ENCODE measurements at regions not wholly inside any gene's neighbourhood (a gene's known extent, or its start where the extent isn't known, plus 50 kb on each side); places are given as distances from the start of the nearest gene placed in this dataset.

DNA sequence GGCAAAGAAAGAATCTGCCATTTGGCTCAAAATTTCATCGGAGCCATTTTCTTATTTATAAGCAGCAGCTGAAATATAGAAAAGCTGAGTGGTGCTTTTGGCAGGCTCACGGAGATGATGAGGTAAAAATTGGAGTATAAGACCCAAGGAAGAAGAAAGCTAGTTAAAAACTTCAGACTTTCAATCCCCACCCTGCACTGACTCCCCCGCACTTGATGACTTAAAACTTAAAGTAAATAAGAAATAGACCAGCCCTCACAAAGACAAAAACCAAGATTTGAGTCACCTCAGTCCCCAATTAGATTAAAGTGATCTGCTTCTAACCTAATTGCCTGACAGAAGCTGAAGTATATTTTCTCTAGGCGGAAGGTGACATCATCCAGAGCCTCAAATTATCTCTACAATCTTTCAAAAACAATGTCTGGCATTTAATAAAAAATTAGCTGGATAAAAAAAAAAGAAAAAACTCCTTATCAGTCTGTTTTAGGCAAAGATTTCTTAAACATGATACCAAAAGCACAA lies 124.0 kb upstream of the PJA2 start:
- no peak overlapping the region for H3K9ac ChIP-seq (ENCODE audit: low read length)
- H3F3A ChIP-seq (ENCODE audit: insufficient read depth) = no peaks in the 10 kb centered on the region
- H3K27ac ChIP-seq (ENCODE audit: low read depth, low read length) = no peak overlapping the region
- no peaks in the 10 kb centered on the region; the same call in 1 of the 2 replicates for H3K36me3 ChIP-seq (ENCODE audit: low read length)
- no peak overlapping the region for H3K4me2 ChIP-seq (ENCODE audit: low read depth, low read length, poor library complexity, severe bottlenecking)
- no peaks in the 10 kb centered on the region for H3K9me2 ChIP-seq (replicated peaks; ENCODE audit: insufficient read depth, low read length)
- H3K27me3 ChIP-seq (ENCODE audit: low read length) = no peaks in the 10 kb centered on the region
- no peak overlapping the region for H2AFZ ChIP-seq (ENCODE audit: low read depth, low read length, severe bottlenecking)
- H3K79me2 ChIP-seq (ENCODE audit: insufficient read depth, low read length) = no peaks in the 10 kb centered on the region
- H4K20me1 ChIP-seq (ENCODE audit: low read depth, low read length) = no peaks in the 10 kb centered on the region
- H3K4me3 ChIP-seq (ENCODE audit: insufficient read depth, low read length, poor library complexity, severe bottlenecking) = no peak overlapping the region
- no peaks in the 10 kb centered on the region for H3K9me3 ChIP-seq (ENCODE audit: insufficient read depth, low read length)
- TF ChIP-seq EZH2phosphoT487 (conservative IDR thresholded peaks at IDR 0.05; ENCODE audit: low read length) = no peak
- TF ChIP-seq CTCF (IDR thresholded peaks at IDR 0.05; ENCODE audit: insufficient read depth, low read length, poor library complexity, severe bottlenecking) = no peak

- Histone ChIP-seq H3K9me3 (ENCODE audit: insufficient read depth, low read length) (no peaks in the 10 kb centered on the region), H3K36me3 (ENCODE audit: low read length) (no peaks in the 10 kb centered on the region; the same call in 1 of the 2 replicates), H3K27me3 (ENCODE audit: low read length) (no peaks in the 10 kb centered on the region), H3F3A (ENCODE audit: insufficient read depth) (no peaks in the 10 kb centered on the region), H3K27ac (ENCODE audit: low read depth, low read length) (no peak overlapping the region), H3K79me2 (ENCODE audit: insufficient read depth, low read length) (no peaks in the 10 kb centered on the region), H4K20me1 (ENCODE audit: low read depth, low read length) (no peaks in the 10 kb centered on the region), H3K9me2 (replicated peaks; ENCODE audit: insufficient read depth, low read length) (no peaks in the 10 kb centered on the region), H3K4me3 (ENCODE audit: insufficient read depth, low read length, poor library complexity, severe bottlenecking) (no peak overlapping the region), H3K4me2 (ENCODE audit: low read depth, low read length, poor library complexity, severe bottlenecking) (no peak overlapping the region), H3K9ac (ENCODE audit: low read length) (no peak overlapping the region), H2AFZ (ENCODE audit: low read depth, low read length, severe bottlenecking) (no peak overlapping the region)
- TF ChIP-seq CTCF (IDR thresholded peaks at IDR 0.05; ENCODE audit: insufficient read depth, low read length, poor library complexity, severe bottlenecking) (no peak), EZH2phosphoT487 (conservative IDR thresholded peaks at IDR 0.05; ENCODE audit: low read length) (no peak)
Observed at GRCh38 chr5:109532773-109533364, 123.1 kb upstream of the PJA2 start.

DNA sequence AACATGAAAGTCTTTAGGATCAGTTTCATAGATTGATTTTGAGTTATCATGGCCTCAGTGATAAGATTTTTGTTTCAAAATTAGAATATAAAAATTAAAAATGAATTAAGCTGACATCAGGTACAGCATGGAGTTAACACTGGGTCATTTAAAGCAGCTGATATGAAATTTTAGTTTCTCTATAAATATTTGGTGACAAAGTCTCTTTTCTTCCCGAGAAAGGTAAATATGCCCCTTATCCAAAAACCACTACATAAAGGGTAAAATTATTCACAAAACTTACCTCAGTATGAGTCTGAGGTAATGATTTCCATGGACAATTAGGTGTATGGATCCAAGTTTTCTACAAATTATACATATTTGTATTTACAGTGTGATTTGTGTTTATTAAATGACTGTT lies 121.5 kb upstream of the PJA2 start:
- Histone ChIP-seq H3K4me3 (ENCODE audit: insufficient read depth, low read length, poor library complexity, severe bottlenecking) (no peak overlapping the region), H2AFZ (ENCODE audit: low read depth, low read length, severe bottlenecking) (no peak overlapping the region), H3K9me2 (replicated peaks; ENCODE audit: insufficient read depth, low read length) (no peaks in the 10 kb centered on the region), H3K36me3 (ENCODE audit: low read length) (no peaks in the 10 kb centered on the region), H4K20me1 (ENCODE audit: low read depth, low read length) (no peaks in the 10 kb centered on the region), H3F3A (ENCODE audit: insufficient read depth) (no peaks in the 10 kb centered on the region), H3K9ac (ENCODE audit: low read length) (no peak overlapping the region), H3K79me2 (ENCODE audit: insufficient read depth, low read length) (no peaks in the 10 kb centered on the region), H3K4me2 (ENCODE audit: low read depth, low read length, poor library complexity, severe bottlenecking) (no peak overlapping the region), H3K27me3 (ENCODE audit: low read length) (no peaks in the 10 kb centered on the region), H3K27ac (ENCODE audit: low read depth, low read length) (no peak overlapping the region), H3K9me3 (ENCODE audit: insufficient read depth, low read length) (no peaks in the 10 kb centered on the region)
- TF ChIP-seq EZH2phosphoT487 (conservative IDR thresholded peaks at IDR 0.05; ENCODE audit: low read length) (no peak), CTCF (IDR thresholded peaks at IDR 0.05; ENCODE audit: insufficient read depth, low read length, poor library complexity, severe bottlenecking) (no peak)

Data from SU-DHL-6 (cell line).